ENCODE measurements at regions not wholly inside any gene's neighbourhood (a gene's known extent, or its start where the extent isn't known, plus 50 kb on each side); places are given as distances from the start of the nearest gene placed in this dataset.

- H3K9ac ChIP-seq (ENCODE audit: low read length) = no peak overlapping the region
- H3K4me2 ChIP-seq (ENCODE audit: low read length) = no peak overlapping the region
- no peak overlapping the region for H2AFZ ChIP-seq (ENCODE audit: low read depth, low read length)
- no peaks in the 10 kb centered on the region for H3K36me3 ChIP-seq (ENCODE audit: insufficient read depth, low read length)
- no peak overlapping the region for H3K27ac ChIP-seq (ENCODE audit: low read length)
- TF ChIP-seq REST (IDR thresholded peaks at IDR 0.05; ENCODE audit: borderline replicate concordance) (no peak), SMC3 (conservative IDR thresholded peaks at IDR 0.05; ENCODE audit: poor library complexity) (no peak), CTCF (IDR thresholded peaks at IDR 0.05; ENCODE audit: poor library complexity, severe bottlenecking) (no peak), MXI1 (conservative IDR thresholded peaks at IDR 0.05; ENCODE audit: poor library complexity, severe bottlenecking) (no peak), TAF1 (IDR thresholded peaks at IDR 0.05; ENCODE audit: low read depth) (no peak), EZH2 (IDR thresholded peaks at IDR 0.05; ENCODE audit: borderline replicate concordance, insufficient read depth, low read length, poor library complexity, severe bottlenecking) (no peak), EP300 (conservative IDR thresholded peaks at IDR 0.05; ENCODE audit: poor library complexity, severe bottlenecking) (no peak), RAD21 (conservative IDR thresholded peaks at IDR 0.05) (no peak), POLR2AphosphoS5 (IDR thresholded peaks at IDR 0.05) (no peak)
- H4K20me1 ChIP-seq (ENCODE audit: insufficient read depth) = no peaks in the 10 kb centered on the region
- no peaks in the 10 kb centered on the region for H3F3A ChIP-seq (ENCODE audit: insufficient read depth, low read length, poor library complexity, severe bottlenecking)
- H3K9me3 ChIP-seq (ENCODE audit: low read length) = no peaks in the 10 kb centered on the region
- H3K4me3 ChIP-seq (ENCODE audit: low read length) = no peak overlapping the region
- H3K27me3 ChIP-seq (ENCODE audit: insufficient read depth, low read depth, low read length) = no peaks in the 10 kb centered on the region
- no peaks in the 10 kb centered on the region for H3K9me2 ChIP-seq (ENCODE audit: insufficient read depth, low read length)
- H3K79me2 ChIP-seq (replicated peaks; ENCODE audit: insufficient read depth, low read length) = no peaks in the 10 kb centered on the region
These were observed 349.1 kb downstream of the SEC16B start for GRCh38 chr1:177620636-177621190.

GRCh38 chr1:177615251-177615650 lies 354.6 kb downstream of the SEC16B start:
- TF ChIP-seq CTCF (IDR thresholded peaks at IDR 0.05; ENCODE audit: poor library complexity, severe bottlenecking) (no peak), EZH2 (IDR thresholded peaks at IDR 0.05; ENCODE audit: borderline replicate concordance, insufficient read depth, low read length, poor library complexity, severe bottlenecking) (no peak), REST (IDR thresholded peaks at IDR 0.05; ENCODE audit: borderline replicate concordance) (no peak), TAF1 (IDR thresholded peaks at IDR 0.05; ENCODE audit: low read depth) (no peak), EP300 (conservative IDR thresholded peaks at IDR 0.05; ENCODE audit: poor library complexity, severe bottlenecking) (no peak), MXI1 (conservative IDR thresholded peaks at IDR 0.05; ENCODE audit: poor library complexity, severe bottlenecking) (no peak)
- Histone ChIP-seq H3K9ac (ENCODE audit: low read length) (no peak overlapping the region), H3K9me2 (ENCODE audit: insufficient read depth, low read length) (no peaks in the 10 kb centered on the region)

More at GRCh38 chr1:177615251-177615650, 354.6 kb downstream of the SEC16B start:
- Histone ChIP-seq H3K9me3 (ENCODE audit: low read length) (no peaks in the 10 kb centered on the region), H3K36me3 (ENCODE audit: insufficient read depth, low read length) (no peaks in the 10 kb centered on the region), H3K27me3 (ENCODE audit: insufficient read depth, low read depth, low read length) (no peaks in the 10 kb centered on the region), H3K4me3 (ENCODE audit: low read length) (no peak overlapping the region), H3F3A (ENCODE audit: insufficient read depth, low read length, poor library complexity, severe bottlenecking) (no peaks in the 10 kb centered on the region), H3K79me2 (replicated peaks; ENCODE audit: insufficient read depth, low read length) (no peaks in the 10 kb centered on the region), H4K20me1 (ENCODE audit: insufficient read depth) (no peaks in the 10 kb centered on the region), H2AFZ (ENCODE audit: low read depth, low read length) (no peak overlapping the region), H3K4me2 (ENCODE audit: low read length) (no peak overlapping the region), H3K27ac (ENCODE audit: low read length) (no peak overlapping the region)
